Trophoblast cell (in vitro differentiated cells and primary cell): ENCODE measurements at regions not wholly inside any gene's neighbourhood (a gene's known extent, or its start where the extent isn't known, plus 50 kb on each side); places are given as distances from the start of the nearest gene placed in this dataset.
"Not testable (repeated sequence)": the region's sequence is repeated elsewhere in the genome, so short reads cannot be mapped to it uniquely, and the experiment has no call there.

ENCODE experiments used
- DNase-seq, 2 donors: peaks; one replicate each; pipeline ENCODE4 v3.0.0-alpha.2; 2016
- H2AFZ ChIP-seq: 2 replicates; pipeline ENCODE4 v1.6.1; 2013; ENCODE audit warnings: low read length, moderate library complexity, mild to moderate bottlenecking; ENCODE audit not compliant: insufficient read depth, poor library complexity
- H2AK5ac ChIP-seq: 2 replicates; pipeline ENCODE4 v1.6.1; 2013; ENCODE audit warnings: mild to moderate bottlenecking, low read length
- H2BK120ac ChIP-seq: 2 replicates; pipeline ENCODE4 v1.6.1; 2013; ENCODE audit warnings: low read length, mild to moderate bottlenecking, moderate library complexity; ENCODE audit not compliant: insufficient read depth, poor library complexity
- H2BK12ac ChIP-seq: 2 replicates; pipeline ENCODE4 v1.6.1; 2013; ENCODE audit warnings: mild to moderate bottlenecking, low read length, moderate library complexity
- H2BK5ac ChIP-seq: 2 replicates; pipeline ENCODE4 v1.6.1; 2013; ENCODE audit warnings: low read length, low read depth, moderate library complexity, mild to moderate bottlenecking; ENCODE audit not compliant: poor library complexity
- H3K14ac ChIP-seq: 2 replicates; pipeline ENCODE4 v1.6.1; 2013; ENCODE audit warnings: mild to moderate bottlenecking, low read length
- H3K18ac ChIP-seq: 2 replicates; pipeline ENCODE4 v1.6.1; 2013; ENCODE audit warnings: mild to moderate bottlenecking, low read length
- H3K23ac ChIP-seq: 2 replicates; pipeline ENCODE4 v1.6.1; 2013; ENCODE audit warnings: low read length
- H3K27ac ChIP-seq: 2 replicates; pipeline ENCODE4 v1.5.1; 2013; ENCODE audit warnings: low read depth, mild to moderate bottlenecking, inconsistent platforms, low read length, moderate library complexity
- H3K27me3 ChIP-seq: 2 replicates; pipeline ENCODE4 v1.6.1; 2013; ENCODE audit warnings: inconsistent platforms, mild to moderate bottlenecking, low read length, moderate library complexity; ENCODE audit not compliant: insufficient read depth
- H3K36me3 ChIP-seq, 2 experiments: 1 replicate in 1 of 2; 2 replicates in 1 of 2; pipeline ENCODE4 v1.6.1; 2013; ENCODE audit warnings: low read length in 2 of 2, mild to moderate bottlenecking in 2 of 2, moderate library complexity in 1 of 2; ENCODE audit not compliant: insufficient read depth in 2 of 2, control insufficient read depth in 1 of 2
- H3K4ac ChIP-seq: 2 replicates; pipeline ENCODE4 v1.6.1; 2013; ENCODE audit warnings: low read depth, mild to moderate bottlenecking, low read length, moderate library complexity
- H3K4me1 ChIP-seq, 2 experiments: 1 replicate in 1 of 2; 2 replicates in 1 of 2; pipeline ENCODE4 v1.6.1; 2013; ENCODE audit warnings: low read length in 2 of 2, mild to moderate bottlenecking in 2 of 2, moderate library complexity in 1 of 2; ENCODE audit not compliant: insufficient read depth in 2 of 2, control insufficient read depth in 1 of 2
- H3K4me2 ChIP-seq: 2 replicates; pipeline ENCODE4 v1.6.1; 2013; ENCODE audit warnings: inconsistent platforms, mild to moderate bottlenecking, low read length, moderate library complexity
- H3K4me3 ChIP-seq: 2 replicates; pipeline ENCODE4 v1.5.1; 2013; ENCODE audit warnings: mild to moderate bottlenecking, low read depth, low read length, inconsistent platforms
- H3K79me1 ChIP-seq: one replicate; pipeline ENCODE4 v1.6.1; 2013; ENCODE audit warnings: low read length
- H3K79me2 ChIP-seq: 2 replicates; pipeline ENCODE4 v1.6.1; 2013; ENCODE audit warnings: low read length, mild to moderate bottlenecking; ENCODE audit not compliant: control insufficient read depth, insufficient read depth, poor library complexity
- H3K9ac ChIP-seq: 2 replicates; pipeline ENCODE4 v1.6.1; 2013; ENCODE audit warnings: mild to moderate bottlenecking, low read length
- H3K9me3 ChIP-seq: 2 replicates; pipeline ENCODE4 v1.6.1; 2013; ENCODE audit warnings: low read depth, mild to moderate bottlenecking, control low read depth, inconsistent platforms, low read length; ENCODE audit not compliant: insufficient read depth
- H4K12ac ChIP-seq: 2 replicates; pipeline ENCODE4 v1.6.1; 2013; ENCODE audit warnings: low read depth, mild to moderate bottlenecking, low read length, moderate library complexity
- H4K8ac ChIP-seq: 2 replicates; pipeline ENCODE4 v1.6.1; 2013; ENCODE audit warnings: low read depth, mild to moderate bottlenecking, low read length, moderate library complexity
- H4K91ac ChIP-seq: one replicate; pipeline ENCODE4 v1.6.1; 2013; ENCODE audit warnings: low read depth, mild to moderate bottlenecking, low read length, moderate library complexity
- WGBS: extraction: QIAGEN DNeasy Blood & Tissue Kit; methylation state at CpG from one replicate; pipeline ENCODE4 v1.1.7; 2013; ENCODE audit warnings: missing lambda C conversion rate; ENCODE audit not compliant: insufficient read length, insufficient coverage; ENCODE audit errors: extremely low coverage; 5-methylcytosine and 5-hydroxymethylcytosine counted together

DNA sequence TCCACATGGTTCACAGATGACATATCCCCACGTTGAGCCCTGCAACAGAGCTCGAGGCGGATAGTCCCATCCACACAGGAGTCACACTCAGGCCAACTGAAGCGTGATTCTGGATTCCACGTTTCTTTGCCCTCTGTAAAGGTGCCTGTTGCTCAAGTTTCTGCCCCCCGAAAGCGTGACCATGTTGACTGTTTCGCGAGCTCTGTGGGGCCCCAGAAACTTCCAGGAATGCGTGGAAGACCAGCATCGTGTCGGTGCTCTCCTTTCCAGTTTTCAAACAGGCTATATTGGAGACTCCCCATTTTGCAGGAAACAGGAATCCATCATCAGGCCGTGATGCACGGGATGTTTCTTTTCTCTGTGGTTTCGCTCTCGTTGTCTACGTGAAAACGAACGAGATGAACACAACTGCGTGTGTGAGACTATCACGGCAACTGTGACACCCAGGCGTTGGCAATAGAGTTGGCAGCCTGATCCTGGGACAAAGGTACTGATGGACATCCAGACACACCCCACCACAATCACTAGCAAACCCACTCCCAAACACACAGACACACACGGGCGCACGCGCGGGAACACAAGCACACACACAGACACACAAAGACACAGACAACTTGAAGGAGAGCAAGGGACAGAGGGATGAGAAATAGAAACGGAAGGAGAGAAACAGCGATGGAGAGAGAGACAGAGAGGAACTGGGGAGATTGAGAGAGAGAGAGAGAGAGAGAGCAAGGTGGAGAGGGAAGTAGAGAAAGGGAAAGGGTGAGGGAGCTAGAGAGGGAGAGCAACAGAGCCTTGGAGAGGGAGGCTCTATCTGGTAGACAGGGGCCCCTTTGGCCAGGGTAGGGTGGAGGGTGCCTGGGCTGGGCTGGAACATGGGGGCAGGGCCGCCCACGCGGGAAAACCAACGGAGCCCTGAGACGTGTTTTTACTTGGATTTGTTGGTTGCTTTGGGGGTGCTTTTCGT is 1609.3 kb downstream of the SPATA31A7 start:
- not testable (repeated sequence) for H2AFZ ChIP-seq, H2BK12ac ChIP-seq, H3K4me3 ChIP-seq, H3K27ac ChIP-seq, H3K36me3 ChIP-seq, H2AK5ac ChIP-seq, H3K14ac ChIP-seq, H3K18ac ChIP-seq, H4K12ac ChIP-seq, H4K91ac ChIP-seq, H3K4ac ChIP-seq, H3K9ac ChIP-seq, H3K9me3 ChIP-seq, H3K79me1 ChIP-seq, H3K79me2 ChIP-seq, H2BK5ac ChIP-seq, H2BK120ac ChIP-seq, H3K4me1 ChIP-seq, H3K4me2 ChIP-seq, H4K8ac ChIP-seq, H3K23ac ChIP-seq
- no CpG with 5 or more reads among the region's 35 CpGs for WGBS
- DNase-seq = peak; percentile 3 to 21
- H3K27me3 ChIP-seq = peaks cover 37% of the 10 kb centered on the region

DNA sequence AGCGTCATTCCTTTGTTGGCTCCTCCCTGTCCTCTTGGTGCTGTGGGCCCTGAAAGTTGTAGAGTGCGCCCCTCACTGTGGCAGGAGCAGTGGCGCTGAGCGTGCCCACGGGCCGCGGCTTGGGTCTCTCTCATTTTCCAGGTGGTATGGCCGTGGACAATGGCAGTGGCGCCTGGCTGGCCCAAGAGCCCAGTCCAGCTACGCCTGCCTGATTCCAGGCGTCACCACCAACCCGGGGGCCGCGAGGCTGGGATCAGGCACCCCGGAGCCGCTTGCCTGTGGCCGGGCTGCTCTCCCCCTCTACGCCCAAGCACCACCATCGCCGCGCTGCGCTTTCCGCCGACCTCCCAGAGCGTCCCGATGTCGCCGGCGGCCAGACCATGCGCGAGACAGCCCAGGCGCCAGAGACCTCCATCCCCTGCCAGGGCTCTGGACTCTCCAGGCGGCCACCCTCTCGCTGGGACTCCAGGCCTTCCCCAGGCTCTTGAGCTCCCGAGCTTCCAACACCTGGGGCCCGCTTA is 1610.1 kb downstream of the SPATA31A7 start:
- not testable (repeated sequence) for H2BK12ac ChIP-seq, H2BK120ac ChIP-seq, H4K91ac ChIP-seq, H3K4ac ChIP-seq, H2AFZ ChIP-seq, H3K27ac ChIP-seq, DNase-seq, H3K79me1 ChIP-seq, H4K12ac ChIP-seq, H3K14ac ChIP-seq, H3K18ac ChIP-seq, H3K36me3 ChIP-seq, H2AK5ac ChIP-seq, H3K4me1 ChIP-seq, H3K4me3 ChIP-seq, H4K8ac ChIP-seq, H3K23ac ChIP-seq, H3K79me2 ChIP-seq, H3K9me3 ChIP-seq, H3K9ac ChIP-seq, H2BK5ac ChIP-seq
- H3K4me2 ChIP-seq = peak overlapping the region; percentile 17
- no CpG with 5 or more reads among the region's 36 CpGs for WGBS
- peaks cover 40% of the 10 kb centered on the region for H3K27me3 ChIP-seq

- not testable (repeated sequence) for H3K36me3 ChIP-seq, H4K12ac ChIP-seq, H3K9ac ChIP-seq, H3K14ac ChIP-seq, H3K79me1 ChIP-seq, H3K18ac ChIP-seq, H4K91ac ChIP-seq, H3K9me3 ChIP-seq, H2AFZ ChIP-seq, H2BK12ac ChIP-seq, H3K4ac ChIP-seq, H3K79me2 ChIP-seq, H2BK120ac ChIP-seq, H3K23ac ChIP-seq, H2AK5ac ChIP-seq, H3K4me1 ChIP-seq, H3K27ac ChIP-seq, H4K8ac ChIP-seq
- DNase-seq = peak in 1 of 2 donors; percentile 14
- peak overlapping the region; percentile 21 for H2BK5ac ChIP-seq
- H3K4me3 ChIP-seq = peak overlapping the region; percentile 61
- H3K27me3 ChIP-seq = peaks cover 40% of the 10 kb centered on the region
- WGBS = no CpG with 5 or more reads among the region's 30 CpGs
- peak overlapping the region; percentile 25 for H3K4me2 ChIP-seq
Observed at GRCh38 chr9:62800451-62801371, 1610.9 kb downstream of the SPATA31A7 start.

DNA sequence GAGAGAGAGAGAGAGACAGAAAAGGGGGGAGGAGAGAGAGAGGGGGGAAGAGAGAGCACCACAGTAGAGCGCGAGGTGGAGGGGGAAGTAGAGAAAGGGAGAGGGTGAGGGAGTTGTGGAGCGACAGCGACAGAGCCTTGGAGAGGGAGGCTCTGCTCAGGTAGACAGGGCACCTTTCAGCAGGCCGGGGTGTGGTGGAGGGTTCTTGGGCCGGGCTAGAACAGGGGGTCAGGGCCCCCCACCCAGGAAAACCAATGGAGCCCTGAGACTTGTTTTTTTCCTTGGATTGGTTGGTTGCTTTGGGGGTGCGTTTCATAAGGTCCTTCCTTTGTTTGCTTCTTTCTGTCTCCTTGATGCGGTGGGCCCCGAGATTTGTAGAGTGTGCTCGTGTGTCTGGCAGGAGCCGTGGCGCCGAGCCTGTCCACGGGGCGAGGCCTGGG is 1611.6 kb downstream of the SPATA31A7 start:
- H3K14ac ChIP-seq, DNase-seq: not testable (repeated sequence)
- no CpG with 5 or more reads among the region's 15 CpGs for WGBS

More for the DNA sequence above, 1611.6 kb downstream of the SPATA31A7 start:
- not testable (repeated sequence) for H3K27ac ChIP-seq, H3K4me3 ChIP-seq, H2AFZ ChIP-seq, H3K23ac ChIP-seq, H2BK12ac ChIP-seq, H3K4ac ChIP-seq, H3K18ac ChIP-seq, H4K12ac ChIP-seq, H2BK5ac ChIP-seq, H2BK120ac ChIP-seq, H3K9ac ChIP-seq, H3K4me1 ChIP-seq, H3K79me2 ChIP-seq, H4K8ac ChIP-seq, H3K79me1 ChIP-seq, H2AK5ac ChIP-seq, H3K36me3 ChIP-seq, H4K91ac ChIP-seq, H3K9me3 ChIP-seq
- Histone ChIP-seq H3K4me2 (peak overlapping the region; percentile 25), H3K27me3 (peaks cover 40% of the 10 kb centered on the region)
